ACHN (cell line): ENCODE measurements at regions not wholly inside any gene's neighbourhood (a gene's known extent, or its start where the extent isn't known, plus 50 kb on each side); places are given as distances from the start of the nearest gene placed in this dataset.

ENCODE experiments used
- DNase-seq: peaks from one replicate; pipeline ENCODE4 v3.0.0-alpha.2; 2015
- in situ Hi-C: cut with HindIII; loops from 2 replicates; pipeline ENCODE4 v1.10.0; 2017; ENCODE audit warnings: low sequenced_read_pairs, low pct_ligation_motif_present, low pct_unique_long_range_greater_than_20kb

- in situ Hi-C loops: no loop called here
- DNase-seq: no peak
Observed at GRCh38 chr13:59464926-59465325, 698.8 kb downstream of the DIAPH3 start.

- in situ Hi-C loops: no loop called here
Observed at GRCh38 chr13:59468396-59468795, 695.3 kb downstream of the DIAPH3 start.

GRCh38 chr13:59471106-59471505 is 692.6 kb downstream of the DIAPH3 start:
- in situ Hi-C loops: no loop called here
- DNase-seq: no peak

More at GRCh38 chr13:59468396-59468795, 695.3 kb downstream of the DIAPH3 start:
- no peak for DNase-seq

- no peak for DNase-seq
- in situ Hi-C loops: no loop called here
Observed at GRCh38 chr13:59472134-59472533, 691.6 kb downstream of the DIAPH3 start.

- in situ Hi-C loops: no loop called here
Observed at GRCh38 chr13:59474696-59475095, 689.0 kb downstream of the DIAPH3 start.

GRCh38 chr13:59475911-59476310 is 687.8 kb downstream of the DIAPH3 start:
- in situ Hi-C loops: no loop called here
- no peak for DNase-seq

More at GRCh38 chr13:59474696-59475095, 689.0 kb downstream of the DIAPH3 start:
- no peak for DNase-seq

GRCh38 chr13:59476366-59476765 is 687.4 kb downstream of the DIAPH3 start:
- DNase-seq: no peak
- in situ Hi-C loops: no loop called here

- DNase-seq: peak; percentile 4
- in situ Hi-C loops: no loop called here
Observed at GRCh38 chr13:59477011-59477410, 686.7 kb downstream of the DIAPH3 start.

GRCh38 chr13:59478908-59479307 is 684.8 kb downstream of the DIAPH3 start:
- DNase-seq: no peak
- in situ Hi-C loops: no loop called here

- no peak for DNase-seq
- in situ Hi-C loops: no loop called here
Observed at GRCh38 chr13:59479629-59480028, 684.1 kb downstream of the DIAPH3 start.

GRCh38 chr13:59480396-59481259 is 683.1 kb downstream of the DIAPH3 start:
- in situ Hi-C loops: no loop called here
- DNase-seq: no peak

GRCh38 chr13:59483501-59484145 is 680.1 kb downstream of the DIAPH3 start:
- no peak for DNase-seq
- in situ Hi-C loops: no loop called here

GRCh38 chr13:59487883-59488282 is 675.8 kb downstream of the DIAPH3 start:
- no peak for DNase-seq
- in situ Hi-C loops: no loop called here

GRCh38 chr13:59488436-59488835 is 675.3 kb downstream of the DIAPH3 start:
- in situ Hi-C loops: no loop called here
- no peak for DNase-seq

GRCh38 chr13:59490651-59491050 is 673.1 kb downstream of the DIAPH3 start:
- DNase-seq: no peak
- in situ Hi-C loops: no loop called here

GRCh38 chr13:59492030-59492636 is 671.6 kb downstream of the DIAPH3 start:
- in situ Hi-C loops: no loop called here
- DNase-seq: no peak

- in situ Hi-C loops: no loop called here
- no peak for DNase-seq
Observed at GRCh38 chr13:59493436-59493965, 670.2 kb downstream of the DIAPH3 start.

- DNase-seq: no peak
- in situ Hi-C loops: no loop called here
Observed at GRCh38 chr13:59494151-59494550, 669.6 kb downstream of the DIAPH3 start.

- in situ Hi-C loops: no loop called here
- DNase-seq: no peak
Observed at GRCh38 chr13:59494560-59494970, 669.2 kb downstream of the DIAPH3 start.
